HG02763 (cell line): ENCODE measurements at regions not wholly inside any gene's neighbourhood (a gene's known extent, or its start where the extent isn't known, plus 50 kb on each side); places are given as distances from the start of the nearest gene placed in this dataset.

Source experiments
- ATAC-seq: cut with Tn5 transposase; IDR thresholded peaks from one replicate; pipeline ENCODE4 v1.9.1; 2021; ENCODE audit warnings: mild to moderate bottlenecking, moderate library complexity; ENCODE audit not compliant: unreplicated experiment

DNA sequence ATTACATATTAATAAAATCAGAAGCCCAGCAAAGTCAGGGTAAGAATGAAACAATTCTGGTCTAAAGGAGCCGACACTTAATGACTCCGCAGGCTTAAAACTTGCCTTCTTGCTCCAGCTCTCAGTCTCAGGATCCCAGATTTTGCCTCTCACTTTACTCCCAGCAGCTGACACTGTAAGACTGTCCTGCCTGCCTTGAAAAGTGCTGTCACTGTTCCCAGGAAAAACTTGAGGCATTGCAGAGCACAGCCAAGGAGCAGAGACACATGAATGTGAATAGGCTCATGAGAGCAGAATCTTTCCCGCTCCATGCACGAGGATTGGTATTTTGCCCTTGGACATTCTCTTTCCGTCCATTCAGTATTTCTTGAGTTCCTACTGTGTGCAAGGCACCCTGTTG lies 457.6 kb upstream of the ZFHX3 start:
- no peak for ATAC-seq

DNA sequence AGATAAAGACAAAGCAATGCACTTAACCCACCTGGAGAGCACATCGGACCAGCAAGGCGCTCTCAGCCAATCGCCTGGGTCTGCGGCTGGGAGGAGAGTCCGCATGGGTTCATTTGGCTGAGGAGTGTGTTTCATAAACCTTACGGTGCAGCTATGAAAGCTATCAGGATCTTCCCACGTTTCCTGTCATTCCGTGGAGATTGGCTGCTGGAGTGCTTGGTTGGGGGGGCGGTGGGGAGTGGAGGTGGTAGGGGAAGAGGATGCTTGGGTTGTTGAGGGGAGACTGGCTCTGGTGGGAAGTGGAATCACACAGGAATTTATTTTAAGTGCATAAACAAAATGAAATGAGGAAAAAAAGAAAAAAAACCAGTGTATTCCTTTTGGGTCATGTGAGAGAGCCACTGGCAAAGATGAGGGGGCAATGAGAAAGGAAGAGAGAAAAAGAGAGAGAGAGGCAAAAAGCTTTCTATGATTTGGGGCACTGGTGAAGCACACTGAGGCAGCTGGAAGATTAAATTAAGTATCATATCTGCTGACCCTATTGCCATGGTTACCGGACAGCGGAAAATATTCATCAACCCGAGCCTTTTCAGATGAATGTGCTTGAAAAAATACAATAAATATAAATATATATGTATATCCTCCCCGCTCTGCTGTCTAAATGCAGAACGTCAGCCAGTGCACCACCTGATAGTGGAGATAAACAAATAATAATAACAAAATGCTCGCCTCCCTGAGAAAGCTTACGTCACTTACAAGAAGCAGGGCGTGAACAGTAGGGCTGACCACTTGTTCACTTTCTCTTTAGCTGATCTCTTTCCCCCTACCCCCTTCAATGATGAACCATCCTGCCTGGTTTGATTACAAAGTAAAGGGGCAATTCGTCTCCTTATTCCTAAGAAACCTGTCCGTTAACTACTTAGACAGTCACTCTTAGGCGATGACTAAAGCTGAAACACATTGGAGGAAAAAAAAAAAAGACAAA lies 457.0 kb upstream of the ZFHX3 start:
- no peak for ATAC-seq

DNA sequence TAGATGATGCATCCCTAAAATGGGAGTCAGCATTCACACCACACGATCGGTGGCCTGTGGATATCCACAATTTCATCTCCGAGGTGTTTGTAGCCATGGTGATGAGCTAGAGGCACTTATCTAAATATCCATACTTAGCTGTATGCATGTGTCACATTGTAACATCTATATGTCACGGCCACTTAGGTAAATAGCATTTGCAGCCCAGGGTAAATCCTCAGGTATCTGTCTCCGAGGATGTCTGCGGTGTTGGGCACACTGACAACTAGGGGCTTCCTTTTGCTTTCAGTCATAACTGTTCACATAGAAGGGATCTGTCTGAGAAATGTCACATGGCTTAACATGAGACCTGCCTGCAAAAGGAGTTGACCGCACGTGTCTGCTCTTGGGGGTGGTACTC lies 455.2 kb upstream of the ZFHX3 start:
- ATAC-seq: no peak

DNA sequence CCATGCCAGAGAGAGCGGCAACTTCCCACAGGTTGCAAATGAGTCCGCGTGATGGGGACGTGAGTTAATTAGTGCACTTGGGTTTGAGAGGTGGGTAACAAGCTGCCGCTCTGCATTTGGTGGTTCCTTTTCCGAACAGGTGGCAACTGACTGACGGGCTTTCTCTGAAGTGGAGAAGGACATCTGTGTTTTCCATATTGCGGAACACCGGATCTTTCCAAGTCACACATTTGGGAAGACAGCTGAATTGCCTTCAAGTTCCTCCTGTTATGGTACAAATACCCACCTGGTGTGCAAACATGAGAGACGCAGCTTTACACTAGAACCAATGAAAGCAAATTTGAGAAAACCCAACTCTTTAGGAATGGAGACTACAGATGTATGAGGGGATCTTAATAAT lies 451.3 kb upstream of the ZFHX3 start:
- ATAC-seq: no peak

DNA sequence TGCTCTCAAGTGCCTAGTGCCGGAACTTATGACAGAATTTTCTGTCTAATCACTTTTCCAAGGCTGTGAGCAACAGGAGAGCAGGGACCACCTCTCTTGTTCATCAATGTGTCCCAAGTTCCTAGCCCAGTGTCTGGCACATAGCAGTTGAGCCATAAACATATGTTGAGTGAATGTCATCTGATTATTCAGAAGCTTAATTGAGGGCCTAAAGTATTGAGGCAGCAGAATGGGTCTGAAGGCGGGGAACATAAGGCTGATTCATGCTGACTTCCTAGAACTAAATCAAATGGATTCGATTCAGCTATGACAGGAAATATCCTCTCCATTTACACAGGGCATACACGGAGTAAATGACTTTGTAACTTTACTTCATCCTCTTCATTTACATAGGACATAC lies 438.0 kb upstream of the ZFHX3 start:
- no peak for ATAC-seq

DNA sequence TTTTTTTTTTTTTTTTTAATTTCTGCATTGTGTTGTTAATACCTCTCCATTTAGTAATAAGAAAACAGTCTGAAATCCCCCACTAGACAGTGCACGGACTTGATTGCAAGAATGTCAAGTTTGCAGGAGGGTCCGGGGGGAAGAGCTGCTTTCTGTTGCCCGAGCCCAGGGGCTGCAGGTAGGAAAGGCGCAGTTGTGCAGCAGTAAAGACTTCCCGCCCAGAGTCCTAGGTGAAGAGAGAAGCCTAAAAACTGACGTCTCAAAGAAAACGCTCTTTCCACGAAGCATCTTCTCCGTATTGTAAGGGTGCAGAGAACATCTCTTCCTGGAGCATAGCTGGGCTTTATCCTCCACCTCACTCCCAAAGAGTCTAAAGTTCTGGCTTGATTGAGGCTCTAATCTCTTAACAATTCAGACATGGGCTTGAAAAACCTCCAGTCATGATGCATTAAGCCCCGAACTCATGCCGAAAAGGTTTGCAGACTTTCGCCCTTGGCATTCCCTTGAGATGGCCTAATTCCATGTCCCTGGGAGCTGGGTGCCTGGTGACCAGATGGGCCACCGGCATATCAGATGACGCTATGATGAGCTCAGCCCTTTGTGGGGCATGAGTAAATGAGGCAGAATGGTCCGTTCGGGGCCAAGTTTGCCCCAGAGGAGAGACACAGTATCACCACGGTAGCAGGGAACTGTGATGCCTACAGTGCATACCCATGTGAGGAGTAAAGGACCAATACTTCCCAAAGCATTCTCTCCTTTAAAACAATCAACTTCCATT lies 436.2 kb upstream of the ZFHX3 start:
- ATAC-seq: no peak

DNA sequence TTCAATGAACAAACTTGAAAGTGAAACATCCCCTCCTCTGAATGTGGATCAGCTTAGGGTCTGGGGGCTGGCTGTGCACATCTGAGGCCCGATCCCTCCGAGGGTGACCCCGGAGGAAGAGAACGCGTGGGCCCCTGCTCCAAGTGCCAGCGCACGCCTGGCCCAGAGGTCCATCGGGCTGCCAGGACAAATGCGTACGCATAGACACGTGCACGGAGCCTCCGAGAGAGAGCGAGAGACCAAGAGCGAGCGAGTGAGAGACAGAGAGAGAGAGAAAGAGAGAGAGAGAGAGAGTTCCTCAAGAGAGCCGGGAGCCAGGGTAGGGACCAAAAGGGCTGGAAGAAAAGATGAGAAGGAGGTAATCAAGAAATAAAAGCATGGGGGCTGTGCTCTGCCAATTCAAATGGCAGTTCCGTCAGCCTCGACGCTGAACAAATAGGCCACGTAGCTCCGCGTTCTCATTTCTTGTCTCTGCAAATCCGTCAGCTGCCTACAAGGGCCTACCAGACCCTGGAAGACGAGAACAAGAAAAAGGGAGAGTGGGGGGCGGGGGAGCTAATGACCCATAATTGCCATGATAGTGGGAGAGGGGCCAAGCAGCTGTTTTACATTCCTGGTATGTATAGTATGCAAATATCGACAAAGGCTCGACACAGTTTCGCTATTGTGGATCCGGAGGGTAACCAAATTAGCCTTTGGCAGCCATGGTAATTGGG lies 435.3 kb upstream of the ZFHX3 start:
- ATAC-seq: no peak

DNA sequence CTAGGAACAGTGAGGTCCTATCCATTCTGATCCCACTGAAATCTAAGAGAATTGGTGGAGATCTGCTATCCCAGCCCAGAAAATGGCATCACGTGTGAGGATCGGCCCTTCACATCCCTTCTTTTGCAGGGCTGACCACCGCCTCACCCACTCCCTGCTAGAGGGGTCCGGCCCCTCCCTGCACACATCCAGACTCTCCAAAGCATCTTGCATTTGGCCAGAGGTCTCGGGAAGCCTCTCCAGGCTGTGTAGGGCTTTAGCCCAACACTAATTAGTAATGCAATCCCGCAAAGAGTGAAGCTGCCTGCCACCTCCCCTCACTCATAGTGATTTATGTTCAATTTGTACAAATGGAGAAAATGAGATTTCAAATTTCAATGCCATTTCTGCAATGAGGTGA lies 434.4 kb upstream of the ZFHX3 start:
- ATAC-seq: no peak

DNA sequence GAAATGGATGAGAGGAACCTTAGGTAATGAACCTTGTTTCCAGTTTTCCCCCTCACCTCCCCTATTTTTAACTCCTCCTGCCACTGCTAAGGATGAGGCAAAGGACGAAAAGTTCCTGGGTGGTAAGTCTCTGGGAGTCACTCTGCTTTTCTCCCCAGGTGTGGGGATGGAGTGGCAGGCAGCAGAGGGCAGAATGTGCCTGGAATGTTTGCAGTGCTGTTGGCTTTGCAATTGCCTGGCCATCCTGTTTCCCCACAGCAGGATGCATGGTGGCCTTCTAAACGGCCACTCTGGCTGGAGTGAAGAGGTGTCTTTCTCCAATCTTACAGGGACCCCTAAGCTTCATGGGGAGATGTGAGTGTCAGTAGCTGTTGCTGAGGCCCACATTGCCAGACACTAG lies 432.5 kb upstream of the ZFHX3 start:
- no peak for ATAC-seq

DNA sequence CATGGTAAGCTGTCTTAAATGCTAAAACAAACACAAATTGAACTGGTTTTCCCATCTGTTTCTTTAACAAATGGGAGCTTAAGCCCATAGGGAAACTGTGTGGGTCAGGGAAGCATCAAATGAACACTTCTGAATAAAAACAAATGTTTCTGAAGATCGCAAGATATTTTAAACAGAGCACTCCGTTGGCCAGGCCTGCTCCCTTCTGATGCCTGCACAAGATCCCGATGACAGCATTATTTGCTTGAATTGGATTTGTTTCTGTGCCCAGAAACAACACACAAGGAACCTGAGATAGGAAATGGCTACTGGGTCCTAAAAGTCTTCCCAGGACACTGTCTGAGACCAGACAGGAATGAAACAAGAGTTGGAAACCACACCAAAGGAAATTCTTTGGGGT lies 425.8 kb upstream of the ZFHX3 start:
- no peak for ATAC-seq

DNA sequence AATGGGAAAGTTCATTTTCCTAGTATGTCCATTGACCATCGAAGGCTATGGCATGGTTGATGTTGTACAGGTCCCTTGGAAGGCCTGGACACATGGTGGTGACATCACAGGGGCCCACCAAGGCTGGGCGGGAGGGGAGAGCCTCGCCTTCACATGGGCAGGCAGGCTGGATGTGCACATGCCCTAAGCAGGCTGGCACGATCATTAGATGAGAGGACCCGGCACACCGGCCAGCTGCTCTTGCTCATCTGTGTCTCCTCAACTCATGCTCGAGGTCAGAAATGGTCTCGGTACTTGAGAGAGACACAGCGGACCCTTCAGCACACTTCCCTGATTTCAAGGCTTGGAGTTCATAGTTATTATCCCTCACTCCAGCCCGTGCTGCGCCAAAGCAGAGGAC lies 416.9 kb upstream of the ZFHX3 start:
- ATAC-seq: no peak

DNA sequence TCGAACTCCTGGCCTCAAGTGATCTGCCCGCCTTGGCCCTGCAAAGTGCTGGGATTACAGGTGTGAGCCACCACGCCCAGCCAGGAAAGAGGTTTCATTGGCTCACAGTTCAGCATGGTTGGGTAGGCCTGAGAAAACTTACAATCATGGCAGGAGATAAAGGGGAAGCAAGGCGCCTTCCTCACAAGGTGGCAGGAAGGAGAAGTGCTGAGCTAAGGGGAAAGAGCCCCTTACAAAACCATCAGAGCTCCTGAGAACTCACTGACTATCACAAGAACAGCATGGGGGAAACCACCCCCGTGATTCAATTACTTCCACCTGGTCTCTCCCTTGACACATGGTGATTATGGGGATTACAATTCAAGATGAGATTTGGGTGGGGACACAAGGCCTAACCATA lies 411.7 kb upstream of the ZFHX3 start:
- ATAC-seq: no peak

DNA sequence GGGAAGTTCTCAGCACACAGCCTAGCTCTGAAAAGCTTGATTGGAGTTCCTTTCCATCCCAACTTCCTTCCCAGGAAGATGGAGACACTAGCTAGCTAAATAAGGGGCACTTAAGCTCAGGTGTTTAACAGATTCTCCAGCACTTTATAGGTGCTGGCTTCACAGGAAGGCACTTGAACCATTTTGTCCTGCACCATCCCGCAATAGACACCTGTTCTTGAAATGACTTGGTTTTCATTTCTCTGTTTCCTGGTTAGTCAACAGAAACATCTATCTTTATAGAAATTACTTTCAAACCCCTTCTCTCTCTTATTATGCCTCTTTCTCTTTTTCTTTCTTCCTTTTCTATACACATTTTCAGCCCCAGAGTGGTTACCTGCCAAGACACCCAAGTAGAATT lies 409.9 kb upstream of the ZFHX3 start:
- no peak for ATAC-seq

DNA sequence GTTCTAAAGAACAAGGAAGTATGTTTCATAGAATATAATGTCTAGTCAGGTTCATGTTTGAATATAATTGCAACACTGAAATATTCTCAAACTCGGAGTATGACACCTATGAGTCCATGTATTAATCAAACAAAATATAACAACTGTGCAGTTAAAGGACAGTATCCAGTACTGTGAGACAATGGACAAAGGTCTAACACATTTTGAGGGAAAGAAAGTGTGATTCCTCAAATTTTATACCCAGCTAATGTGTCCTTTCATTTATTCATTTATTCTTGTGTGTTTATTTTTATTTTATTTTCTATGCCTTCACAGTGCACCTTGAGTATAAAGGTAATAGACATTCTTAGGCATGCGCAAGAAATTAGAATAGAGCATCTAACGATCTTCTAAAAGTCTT lies 401.0 kb upstream of the ZFHX3 start:
- ATAC-seq: no peak

DNA sequence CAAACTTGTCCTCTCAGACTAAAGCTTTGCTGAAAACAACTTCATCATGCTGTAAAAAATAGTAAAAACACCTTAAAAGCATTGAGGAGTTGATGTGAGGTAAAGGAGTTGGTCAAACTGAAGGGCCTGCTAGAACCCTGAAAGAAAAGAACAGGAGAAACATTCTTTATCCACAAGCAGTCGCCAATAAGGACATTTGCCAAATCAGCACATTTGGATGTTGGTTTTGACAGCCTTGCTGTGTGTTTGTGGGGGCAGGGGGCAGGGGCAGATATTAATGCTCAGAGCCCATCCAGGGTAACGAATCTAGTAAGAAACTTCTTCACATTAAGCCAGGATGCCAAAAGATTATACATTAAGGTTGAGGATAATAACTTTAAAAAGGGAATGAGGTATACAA lies 399.9 kb upstream of the ZFHX3 start:
- ATAC-seq: no peak

DNA sequence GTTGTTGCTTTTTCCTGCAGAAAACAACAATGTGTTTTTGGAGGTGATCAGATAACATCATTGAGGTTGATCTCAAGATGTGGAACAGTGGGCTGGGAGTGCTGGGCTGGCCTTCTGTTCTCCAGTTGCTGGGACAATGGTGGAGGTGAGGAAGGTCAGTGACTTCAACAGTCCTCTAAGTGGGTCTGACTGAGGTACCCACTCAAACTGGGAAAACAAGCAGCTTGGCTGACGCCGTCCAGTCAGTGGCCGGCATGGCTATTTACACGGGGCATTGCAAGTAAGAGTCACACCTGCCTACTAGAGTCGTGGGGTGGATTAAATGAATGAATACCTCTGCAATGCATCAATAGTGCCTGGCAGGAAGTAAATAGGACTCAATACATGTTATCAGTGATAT lies 386.7 kb upstream of the ZFHX3 start:
- ATAC-seq: no peak

DNA sequence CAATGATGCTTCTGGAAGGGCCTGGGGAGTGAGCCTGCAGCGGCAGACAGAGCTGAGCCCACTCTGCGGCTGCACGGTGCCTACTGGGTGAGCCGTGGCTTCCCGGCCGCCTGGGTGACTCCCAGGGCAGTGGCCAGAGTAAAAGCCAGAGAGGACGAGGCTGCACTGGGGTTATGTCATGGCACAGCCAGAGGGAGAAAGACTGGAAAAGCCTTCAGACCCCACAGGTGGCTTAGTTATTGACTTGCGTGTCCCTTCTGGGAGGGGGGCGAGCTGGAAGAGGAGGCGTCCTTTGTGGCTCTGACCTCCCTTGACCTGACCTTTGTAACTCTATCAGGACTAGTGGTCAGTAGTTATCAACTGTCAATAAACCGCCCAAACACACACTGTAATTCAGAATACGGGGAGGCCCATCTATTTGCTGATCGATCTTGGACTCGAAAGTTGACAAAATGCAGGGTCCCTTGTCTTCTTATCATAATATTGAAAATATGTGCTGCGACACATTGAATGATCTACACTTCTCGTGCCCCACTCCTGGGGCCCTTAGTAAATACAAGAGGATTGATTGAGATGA lies 385.9 kb upstream of the ZFHX3 start:
- ATAC-seq: no peak

DNA sequence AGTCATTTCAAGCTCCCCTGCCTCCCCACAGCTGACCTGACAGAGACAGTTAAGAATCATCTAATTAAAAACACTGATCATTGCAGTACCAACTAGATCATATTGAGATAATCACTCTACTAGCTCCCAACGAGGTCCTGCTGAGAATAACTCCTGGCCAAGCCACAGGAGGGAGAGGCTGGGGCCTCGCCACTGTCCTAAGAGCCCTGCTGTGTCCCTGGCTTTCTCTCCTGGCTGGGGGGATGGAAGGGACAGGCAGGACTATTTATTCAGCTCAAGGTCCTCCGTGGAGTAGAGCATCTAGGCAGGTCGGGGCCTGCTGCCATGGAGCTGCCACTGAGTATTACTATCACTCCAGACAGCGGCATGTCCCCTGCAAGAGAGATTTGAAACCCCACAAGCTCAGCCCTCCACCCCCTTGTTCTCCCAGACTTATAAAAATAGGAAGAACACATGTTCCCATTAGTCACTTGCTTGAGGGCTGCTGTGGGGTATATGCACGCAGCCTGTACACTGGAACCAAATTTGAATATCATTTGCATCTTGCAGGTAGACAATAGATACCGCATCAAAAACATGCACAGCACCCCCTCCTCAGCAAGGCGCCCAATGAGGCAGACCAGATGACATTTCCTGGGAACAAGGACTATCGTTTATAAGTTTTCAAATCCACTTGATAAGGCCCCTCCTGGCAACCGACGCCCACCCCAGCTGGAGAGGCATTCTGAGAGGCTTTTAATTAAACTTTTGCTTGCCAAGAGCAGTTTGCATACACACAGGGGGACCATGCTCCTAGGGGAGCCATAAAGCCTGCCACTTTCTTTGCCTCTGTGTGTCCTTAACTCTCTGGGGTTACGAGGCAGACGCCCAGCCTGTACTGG lies 385.2 kb upstream of the ZFHX3 start:
- no peak for ATAC-seq

DNA sequence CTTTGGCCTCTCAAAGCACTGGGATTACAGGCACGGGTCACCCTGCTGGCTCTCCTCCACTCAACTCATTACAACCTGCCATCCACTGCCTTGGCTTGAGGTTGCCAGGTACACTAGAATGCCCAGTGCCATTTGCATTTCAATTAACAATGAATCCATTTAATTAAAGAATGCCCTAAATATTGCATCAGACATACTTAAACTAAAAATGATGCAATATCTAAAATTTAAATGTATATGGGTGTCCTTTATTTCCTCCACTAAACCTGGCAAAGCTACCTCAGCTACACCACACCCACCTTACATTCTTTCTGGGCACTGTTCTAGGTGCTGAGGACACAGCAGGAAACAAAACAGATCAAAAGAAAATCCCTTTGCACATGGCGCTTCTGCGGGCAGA lies 382.2 kb upstream of the ZFHX3 start:
- ATAC-seq: no peak

DNA sequence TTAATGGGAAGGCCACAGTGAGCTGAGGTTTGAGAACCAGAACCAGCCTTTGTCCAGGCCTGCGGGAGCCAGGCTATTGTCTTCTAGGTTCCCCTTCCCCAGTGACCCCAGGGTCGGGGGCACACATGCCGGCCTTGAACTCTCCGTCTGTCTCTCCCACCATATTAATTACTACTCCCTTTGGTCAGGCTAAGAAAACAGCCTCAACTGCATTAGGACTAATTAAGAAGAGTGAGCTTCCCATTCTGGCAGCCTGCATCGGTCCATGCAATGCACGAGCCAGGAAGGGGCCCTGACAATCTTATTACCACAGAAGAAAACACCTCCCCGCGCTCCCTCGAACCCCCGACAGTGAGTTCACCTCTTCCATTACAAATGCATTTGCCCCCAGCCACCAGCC lies 380.2 kb upstream of the ZFHX3 start:
- ATAC-seq: no peak
